Smooth muscle cell (in vitro differentiated cells): ENCODE measurements at regions not wholly inside any gene's neighbourhood (a gene's known extent, or its start where the extent isn't known, plus 50 kb on each side); places are given as distances from the start of the nearest gene placed in this dataset.
A peak's percentile ranks its signal among the peaks of the same experiment; 100 is the strongest.

Source experiments
- DNase-seq: peaks from one replicate; lab custom pipeline; 2025; ENCODE audit not compliant: unreplicated experiment; lab: John Stamatoyannopoulos, UW
- H2AFZ ChIP-seq: fragments of 200-600 bp; sonication (generic); 2 replicates; pipeline ENCODE4 v1.6.0; 2016; ENCODE audit warnings: antibody characterized with exemption, low read depth, mild to moderate bottlenecking
- H3F3A ChIP-seq: fragments of 200-600 bp; sonication (generic); 2 replicates; pipeline ENCODE4 v1.6.0; 2017; ENCODE audit warnings: antibody characterized with exemption, low read depth
- H3K27ac ChIP-seq: fragments of 200-600 bp; sonication (generic); 2 replicates; pipeline ENCODE4 v1.5.1; 2016; ENCODE audit warnings: low read depth, mild to moderate bottlenecking
- H3K27me3 ChIP-seq: fragments of 200-600 bp; sonication (generic); 2 replicates; pipeline ENCODE4 v1.6.1; 2016; ENCODE audit warnings: low read depth, mild to moderate bottlenecking
- H3K36me3 ChIP-seq: fragments of 200-600 bp; sonication (generic); 2 replicates; pipeline ENCODE4 v1.5.1; 2016; ENCODE audit warnings: low read depth
- H3K4me1 ChIP-seq: fragments of 200-600 bp; sonication (generic); 2 replicates; pipeline ENCODE4 v1.5.1; 2016; ENCODE audit warnings: low read depth
- H3K4me2 ChIP-seq: fragments of 200-600 bp; sonication (generic); 2 replicates; pipeline ENCODE4 v1.6.0; 2016; ENCODE audit warnings: mild to moderate bottlenecking
- H3K4me3 ChIP-seq: fragments of 200-600 bp; sonication (generic); 2 replicates; pipeline ENCODE4 v1.5.1; 2016; ENCODE audit warnings: mild to moderate bottlenecking
- H3K79me2 ChIP-seq: fragments of 200-600 bp; sonication (generic); 2 replicates; pipeline ENCODE4 v1.6.0; 2016; ENCODE audit warnings: low read depth, mild to moderate bottlenecking
- H3K9ac ChIP-seq: fragments of 200-600 bp; sonication (generic); 2 replicates; pipeline ENCODE4 v1.6.0; 2016; ENCODE audit warnings: low read depth
- H3K9me3 ChIP-seq: fragments of 200-600 bp; sonication (generic); replicated peaks from 2 replicates; pipeline ENCODE4 v1.5.1; 2016; ENCODE audit warnings: low read depth
- H4K20me1 ChIP-seq: fragments of 200-600 bp; sonication (generic); 2 replicates; pipeline ENCODE4 v1.6.0; 2016; ENCODE audit warnings: low read depth
- WGBS: methylation state at CpG from one replicate; pipeline ENCODE4 v1.1.7; 2016; ENCODE audit warnings: low lambda C conversion rate; 5-methylcytosine and 5-hydroxymethylcytosine counted together
- TF ChIP-seq, protein P1 (sequence below): fragments of 200-600 bp; sonication (generic); IDR thresholded peaks from 2 replicates; pipeline ENCODE4 v1.5.1; 2017; ENCODE audit warnings: borderline replicate concordance, mild to moderate bottlenecking, antibody characterized with exemption; ENCODE audit not compliant: insufficient read depth, poor library complexity, severe bottlenecking

GRCh38 chr17:62888148-62888547 is 77.9 kb upstream of the TANC2 start:
- no peak for DNase-seq
- H3K4me2 ChIP-seq, result no peak overlapping the region
- TF ChIP-seq, protein P1, sequence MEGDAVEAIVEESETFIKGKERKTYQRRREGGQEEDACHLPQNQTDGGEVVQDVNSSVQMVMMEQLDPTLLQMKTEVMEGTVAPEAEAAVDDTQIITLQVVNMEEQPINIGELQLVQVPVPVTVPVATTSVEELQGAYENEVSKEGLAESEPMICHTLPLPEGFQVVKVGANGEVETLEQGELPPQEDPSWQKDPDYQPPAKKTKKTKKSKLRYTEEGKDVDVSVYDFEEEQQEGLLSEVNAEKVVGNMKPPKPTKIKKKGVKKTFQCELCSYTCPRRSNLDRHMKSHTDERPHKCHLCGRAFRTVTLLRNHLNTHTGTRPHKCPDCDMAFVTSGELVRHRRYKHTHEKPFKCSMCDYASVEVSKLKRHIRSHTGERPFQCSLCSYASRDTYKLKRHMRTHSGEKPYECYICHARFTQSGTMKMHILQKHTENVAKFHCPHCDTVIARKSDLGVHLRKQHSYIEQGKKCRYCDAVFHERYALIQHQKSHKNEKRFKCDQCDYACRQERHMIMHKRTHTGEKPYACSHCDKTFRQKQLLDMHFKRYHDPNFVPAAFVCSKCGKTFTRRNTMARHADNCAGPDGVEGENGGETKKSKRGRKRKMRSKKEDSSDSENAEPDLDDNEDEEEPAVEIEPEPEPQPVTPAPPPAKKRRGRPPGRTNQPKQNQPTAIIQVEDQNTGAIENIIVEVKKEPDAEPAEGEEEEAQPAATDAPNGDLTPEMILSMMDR, result no peak
- H3K27ac ChIP-seq, result no peak overlapping the region
- H3K9ac ChIP-seq, result no peak overlapping the region
- no peaks in the 10 kb centered on the region for H3K27me3 ChIP-seq
- H3K79me2 ChIP-seq, result no peaks in the 10 kb centered on the region
- H3K4me3 ChIP-seq, result no peak overlapping the region
- no peaks in the 10 kb centered on the region for H3K36me3 ChIP-seq
- H3F3A ChIP-seq, result peaks cover 9% of the 10 kb centered on the region
- no peak overlapping the region for H2AFZ ChIP-seq
- no peaks in the 10 kb centered on the region for H3K9me3 ChIP-seq
- peaks cover 11% of the 10 kb centered on the region for H3K4me1 ChIP-seq
- H4K20me1 ChIP-seq, result no peaks in the 10 kb centered on the region

DNA sequence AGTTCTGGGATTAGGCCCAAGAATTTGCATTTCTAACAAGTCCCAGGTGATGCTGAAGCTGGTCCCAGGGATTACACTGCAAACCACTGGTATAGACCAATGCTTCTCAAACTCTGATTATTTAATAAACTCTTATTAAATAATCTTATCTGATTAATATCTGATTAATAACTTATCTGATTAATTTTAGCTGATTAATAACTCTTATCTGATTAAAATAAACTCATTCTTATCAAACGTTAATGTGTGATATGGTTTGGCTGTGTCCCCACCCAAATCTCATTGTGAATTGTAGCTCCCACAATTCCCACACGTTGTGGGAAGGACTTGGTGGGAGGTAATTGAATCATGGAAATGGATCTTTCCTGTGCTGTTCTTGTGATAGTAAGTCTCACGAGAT is 78.6 kb upstream of the TANC2 start:
- H3K9me3 ChIP-seq, result no peaks in the 10 kb centered on the region
- WGBS, result 92% methylated on average over 3 of the region's 3 CpGs
- peaks cover 9% of the 10 kb centered on the region for H3K4me1 ChIP-seq
- H3F3A ChIP-seq, result peaks cover 6% of the 10 kb centered on the region
- DNase-seq, result no peak
- no peak overlapping the region for H3K9ac ChIP-seq
- no peaks in the 10 kb centered on the region for H3K27me3 ChIP-seq
- no peak overlapping the region for H3K4me2 ChIP-seq
- H3K79me2 ChIP-seq, result no peaks in the 10 kb centered on the region
- no peaks in the 10 kb centered on the region for H3K36me3 ChIP-seq
- H3K4me3 ChIP-seq, result no peak overlapping the region
- no peaks in the 10 kb centered on the region for H4K20me1 ChIP-seq
- no peak overlapping the region for H3K27ac ChIP-seq
- no peak overlapping the region for H2AFZ ChIP-seq
- TF ChIP-seq, protein P1, result no peak

- H3K27me3 ChIP-seq, result no peaks in the 10 kb centered on the region
- TF ChIP-seq, protein P1, result no peak
- no peaks in the 10 kb centered on the region for H3K4me1 ChIP-seq
- 76% methylated on average over 5 of the region's 5 CpGs for WGBS
- H3K4me3 ChIP-seq, result no peak overlapping the region
- DNase-seq, result no peak
- no peaks in the 10 kb centered on the region for H3K36me3 ChIP-seq
- H3K9ac ChIP-seq, result no peak overlapping the region
- H3K4me2 ChIP-seq, result no peak overlapping the region
- H3K79me2 ChIP-seq, result no peaks in the 10 kb centered on the region
- H4K20me1 ChIP-seq, result no peaks in the 10 kb centered on the region
- no peaks in the 10 kb centered on the region for H3K9me3 ChIP-seq
- H3F3A ChIP-seq, result no peaks in the 10 kb centered on the region
- no peak overlapping the region for H3K27ac ChIP-seq
- no peak overlapping the region for H2AFZ ChIP-seq
Measured at GRCh38 chr17:62884781-62885180, 76.7 kb upstream of the MARCHF10 start.

- TF ChIP-seq, protein P1, result no peak
- DNase-seq, result no peak
- H3K4me1 ChIP-seq, result no peaks in the 10 kb centered on the region
- no peaks in the 10 kb centered on the region for H3K36me3 ChIP-seq
- H3K27ac ChIP-seq, result no peak overlapping the region
- 48% methylated on average over 4 of the region's 4 CpGs for WGBS
- no peaks in the 10 kb centered on the region for H3K79me2 ChIP-seq
- H3F3A ChIP-seq, result no peaks in the 10 kb centered on the region
- H3K4me3 ChIP-seq, result no peak overlapping the region
- H3K27me3 ChIP-seq, result no peaks in the 10 kb centered on the region
- H3K9me3 ChIP-seq, result no peaks in the 10 kb centered on the region
- H3K9ac ChIP-seq, result no peak overlapping the region
- peak overlapping the region; percentile 21 for H2AFZ ChIP-seq
- no peaks in the 10 kb centered on the region for H4K20me1 ChIP-seq
- no peak overlapping the region for H3K4me2 ChIP-seq
Measured at GRCh38 chr17:62882878-62883277, 74.8 kb upstream of the MARCHF10 start.
